HG03457 (cell line): ENCODE measurements at regions not wholly inside any gene's neighbourhood (a gene's known extent, or its start where the extent isn't known, plus 50 kb on each side); places are given as distances from the start of the nearest gene placed in this dataset.
"Not testable (repeated sequence)": the region's sequence is repeated elsewhere in the genome, so short reads cannot be mapped to it uniquely, and the experiment has no call there.

Experiments used
- ATAC-seq: cut with Tn5 transposase; IDR thresholded peaks from one replicate; pipeline ENCODE4 v1.9.1; 2021; ENCODE audit warnings: moderate number of reproducible peaks; ENCODE audit not compliant: unreplicated experiment

GRCh38 chr12:61530456-61530855 is 729.7 kb upstream of the USP15 start:
- ATAC-seq: no peak

DNA sequence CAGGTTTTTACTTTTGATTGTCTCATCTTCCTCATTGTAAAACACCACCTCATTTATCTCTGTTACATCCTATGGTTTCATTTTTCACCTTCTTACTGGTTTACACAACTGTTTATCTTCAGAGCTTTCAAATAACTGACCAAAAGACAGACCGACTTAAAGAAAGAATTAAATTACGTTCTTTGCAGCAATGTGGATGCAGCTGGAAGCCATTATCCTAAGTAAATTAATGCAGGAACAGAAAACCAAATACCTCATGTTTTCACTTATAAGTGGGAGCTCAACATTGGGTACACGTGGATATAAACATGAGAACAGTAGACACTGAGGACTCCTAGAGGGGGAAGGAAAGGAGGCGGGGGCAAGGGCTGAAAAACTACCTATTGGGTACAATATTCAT is 729.0 kb upstream of the USP15 start:
- ATAC-seq: no peak

GRCh38 chr12:61536117-61536516 is 724.1 kb upstream of the USP15 start:
- ATAC-seq: no peak

GRCh38 chr12:61536525-61536924 is 723.7 kb upstream of the USP15 start:
- no peak for ATAC-seq

DNA sequence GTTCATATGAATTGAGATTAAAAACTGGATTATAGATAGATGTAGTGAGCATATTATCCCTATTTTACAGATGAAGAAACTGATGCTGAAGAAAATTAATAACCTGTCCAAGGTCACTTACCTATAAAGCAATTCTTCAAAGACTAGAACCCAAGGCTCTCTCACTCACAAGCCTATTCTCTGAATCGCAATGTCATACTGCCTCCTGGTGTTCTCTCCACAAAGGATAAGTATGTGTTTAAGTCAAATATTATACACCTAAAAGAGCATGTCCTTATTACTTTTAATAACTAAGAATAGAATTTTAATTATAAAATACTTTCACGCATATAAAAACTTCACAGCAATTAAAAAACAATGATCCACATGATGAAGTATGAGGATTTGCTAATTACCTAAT is 721.3 kb upstream of the USP15 start:
- no peak for ATAC-seq

GRCh38 chr12:61542551-61542950 is 717.7 kb upstream of the USP15 start:
- ATAC-seq: no peak

GRCh38 chr12:61546296-61546695 is 713.9 kb upstream of the USP15 start:
- no peak for ATAC-seq

DNA sequence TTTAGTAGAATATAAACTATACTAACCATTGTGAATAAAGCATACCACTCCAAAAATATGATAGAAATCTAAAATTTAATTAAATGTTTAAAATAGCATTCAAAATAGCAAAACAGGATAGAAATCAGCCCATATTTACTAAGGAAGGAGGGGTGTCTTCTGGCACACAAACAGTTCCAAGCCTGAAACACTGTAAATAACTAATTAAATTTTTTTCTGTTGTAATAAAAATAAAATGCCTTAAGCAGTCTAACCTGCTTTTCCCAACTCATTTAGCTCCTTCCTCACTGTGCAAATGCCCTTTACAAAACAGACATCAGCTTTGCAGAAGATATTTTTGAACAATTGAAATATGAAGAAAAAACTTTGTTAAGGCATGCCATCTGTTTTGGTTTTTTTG is 707.1 kb upstream of the USP15 start:
- ATAC-seq: no peak

DNA sequence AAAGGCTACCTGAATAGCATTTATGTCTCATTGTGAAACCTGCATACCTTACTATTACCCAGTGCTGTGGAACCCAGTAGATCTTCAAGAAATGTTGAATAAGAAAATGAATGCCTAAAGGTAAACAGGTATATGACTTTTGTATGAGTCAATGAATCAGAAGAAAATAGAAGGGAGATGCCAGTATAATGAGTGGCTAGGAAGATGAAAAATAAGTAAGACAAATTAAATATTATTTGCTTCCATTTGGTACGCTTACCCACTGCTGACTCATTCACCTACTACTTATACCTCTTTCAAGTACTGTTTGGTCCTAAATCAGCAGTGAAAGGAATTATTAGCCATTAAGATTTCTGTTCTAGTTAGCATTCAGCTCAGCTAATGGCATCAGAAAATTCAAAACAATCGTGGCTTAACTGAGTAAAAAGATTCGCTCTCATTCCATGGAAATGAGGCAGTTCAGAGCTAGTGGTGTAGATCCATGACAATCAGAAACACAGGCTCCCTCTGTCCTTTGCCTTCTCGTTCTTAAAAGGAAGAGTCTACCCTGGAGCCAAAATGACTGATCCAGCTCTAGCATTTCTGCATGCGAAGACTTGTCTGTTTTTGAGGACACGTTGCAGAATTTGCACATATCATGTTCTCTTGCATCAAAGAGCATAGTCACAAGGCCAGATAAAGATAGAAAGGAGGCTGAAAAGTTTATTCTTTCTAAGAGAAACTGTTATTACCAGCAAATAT is 705.8 kb upstream of the USP15 start:
- no peak for ATAC-seq

GRCh38 chr12:61563665-61564450 is 696.3 kb upstream of the USP15 start:
- no peak for ATAC-seq

GRCh38 chr12:61564466-61564865 is 695.7 kb upstream of the USP15 start:
- no peak for ATAC-seq

DNA sequence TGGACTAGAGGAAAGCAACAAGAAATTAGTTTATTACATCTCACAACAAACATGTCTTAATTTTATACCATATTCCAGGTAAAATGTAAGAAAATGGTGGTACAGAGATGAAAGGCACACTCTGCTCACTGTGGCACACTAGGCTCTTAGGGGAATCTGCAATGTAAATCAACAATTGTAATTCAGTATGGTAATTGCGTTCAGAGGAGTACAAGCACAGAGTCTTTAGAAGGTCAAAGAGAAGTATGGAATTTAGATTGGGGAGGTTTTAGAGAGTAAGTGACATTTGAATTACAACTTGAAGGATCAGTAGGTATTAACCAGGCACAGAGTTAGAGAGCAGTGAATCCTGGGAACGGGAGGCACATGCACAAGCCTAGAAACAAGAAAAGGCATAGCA is 694.0 kb upstream of the USP15 start:
- ATAC-seq: no peak

DNA sequence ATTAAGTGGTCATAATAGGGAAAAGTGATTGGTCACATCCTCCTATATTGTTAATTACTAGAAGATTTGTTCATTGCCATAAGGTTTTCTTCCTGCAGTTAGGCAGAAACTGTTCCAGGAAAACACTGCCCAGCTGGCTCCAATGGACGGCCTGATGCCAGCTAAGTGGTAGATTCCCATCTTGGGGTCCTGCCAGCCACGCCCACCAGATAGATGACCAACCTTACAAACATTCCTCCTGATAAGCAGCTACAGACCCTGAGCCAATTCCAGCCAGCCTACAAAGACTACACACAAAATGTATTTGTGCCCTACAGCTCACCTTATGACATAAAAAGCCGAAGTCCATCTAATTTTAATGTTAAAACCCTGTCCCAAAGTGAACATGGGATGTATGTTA is 685.9 kb upstream of the USP15 start:
- ATAC-seq: no peak

GRCh38 chr12:61584943-61585342 is 675.3 kb upstream of the USP15 start:
- ATAC-seq: no peak

DNA sequence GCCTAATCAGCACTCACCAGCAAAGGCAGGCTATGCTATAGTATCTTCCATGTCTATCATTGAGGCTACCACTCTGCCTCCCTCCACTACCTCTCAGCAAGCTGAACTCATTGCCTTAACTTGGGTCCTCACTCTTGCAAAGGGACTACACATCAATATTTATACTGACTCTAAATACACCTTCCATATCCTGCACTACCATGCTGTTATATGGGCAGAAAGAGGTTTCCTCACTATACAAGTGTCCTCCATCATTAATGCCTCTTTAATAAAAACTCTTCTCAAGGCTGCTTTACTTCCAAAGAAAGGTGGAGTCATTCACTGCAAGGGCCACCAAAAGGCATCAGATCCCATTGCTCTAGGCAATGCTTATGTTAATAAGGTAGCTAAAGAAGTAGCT is 669.3 kb upstream of the USP15 start:
- ATAC-seq: not testable (repeated sequence)

DNA sequence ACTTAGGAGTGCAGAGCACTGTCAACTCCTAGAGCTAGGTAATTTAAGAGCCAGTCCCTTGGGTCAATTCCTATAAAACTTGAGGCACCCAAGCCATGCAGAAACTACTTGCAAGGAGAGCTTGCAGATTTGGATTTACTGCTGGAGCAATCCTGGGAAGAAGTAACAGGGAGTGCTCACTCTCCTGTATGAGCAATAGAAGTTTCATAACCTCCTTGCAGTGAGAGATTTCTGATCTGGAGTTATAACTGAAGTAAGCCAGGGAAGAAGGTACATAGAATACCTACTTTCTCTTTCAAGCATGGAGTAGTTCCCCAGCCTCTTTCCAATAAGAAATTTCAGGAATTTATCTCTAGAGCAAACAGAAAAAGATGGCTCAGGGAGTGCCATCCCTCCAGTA is 650.1 kb upstream of the USP15 start:
- ATAC-seq: no peak

- ATAC-seq: no peak
Observed at GRCh38 chr12:61629702-61630101, 630.5 kb upstream of the USP15 start.

DNA sequence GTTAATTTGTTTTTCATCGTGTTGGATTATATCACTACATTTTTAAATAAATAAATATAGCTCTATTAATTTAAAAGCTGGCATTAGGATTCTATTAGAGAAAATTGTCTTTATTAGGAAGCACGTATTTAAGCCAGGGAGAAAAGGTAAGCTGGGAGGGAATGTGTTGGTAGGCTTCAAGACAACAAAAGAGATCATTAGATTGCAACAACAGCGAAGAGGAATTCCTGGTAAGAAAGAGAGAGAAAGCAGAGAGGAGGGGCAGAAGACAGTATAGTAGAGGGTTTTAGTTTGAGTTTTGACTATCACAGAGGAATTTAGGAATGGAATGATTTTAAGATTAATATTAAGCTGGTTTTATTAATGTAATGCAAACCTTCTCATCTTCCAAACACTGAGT is 613.6 kb upstream of the USP15 start:
- no peak for ATAC-seq

DNA sequence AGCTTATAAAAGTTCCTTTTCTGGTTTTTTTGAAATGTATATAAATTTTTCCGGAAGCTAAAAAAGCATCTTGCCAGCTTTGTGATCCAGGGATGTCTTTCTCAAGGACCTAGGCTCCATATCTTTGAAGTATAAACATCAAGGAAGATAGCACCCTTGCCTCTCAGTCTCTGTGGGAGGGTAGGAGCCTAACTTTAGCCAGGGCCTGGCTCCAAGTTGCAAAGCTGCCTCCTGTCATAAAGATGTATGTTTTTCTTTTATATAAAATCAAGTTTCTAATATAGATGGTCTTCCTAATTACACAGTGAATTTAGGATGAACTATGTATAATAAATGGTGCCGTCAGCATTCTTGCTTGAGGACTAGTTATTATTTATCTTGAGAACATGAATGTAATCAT is 612.6 kb upstream of the USP15 start:
- ATAC-seq: no peak

- ATAC-seq: no peak
Observed at GRCh38 chr12:61652265-61652664, 607.9 kb upstream of the USP15 start.

DNA sequence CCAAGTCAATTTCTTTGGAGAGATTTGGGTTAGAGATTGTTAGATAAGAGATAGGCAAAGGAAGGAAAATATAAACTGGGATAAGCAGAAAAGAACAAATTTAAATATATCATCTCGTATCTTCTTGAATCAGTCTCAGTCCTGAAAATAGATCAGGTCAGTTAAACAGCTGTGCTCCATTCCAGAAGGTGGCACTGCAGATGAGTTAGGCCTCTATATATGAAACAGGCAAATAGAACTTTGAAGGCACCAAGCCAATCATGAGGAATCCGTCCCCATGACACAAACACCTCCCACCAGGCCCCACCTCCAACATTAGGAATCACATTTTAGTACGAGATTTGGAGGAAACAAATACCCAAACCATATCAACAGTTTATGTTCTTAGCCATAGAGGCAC is 605.5 kb upstream of the USP15 start:
- ATAC-seq: no peak

GRCh38 chr12:61655241-61655640 is 605.0 kb upstream of the USP15 start:
- ATAC-seq: no peak

- ATAC-seq: no peak
Observed at GRCh38 chr12:61667676-61668075, 592.5 kb upstream of the USP15 start.
